ENCODE measurements at regions not wholly inside any gene's neighbourhood (a gene's known extent, or its start where the extent isn't known, plus 50 kb on each side); places are given as distances from the start of the nearest gene placed in this dataset.

GRCh38 chr15:47266566-47266965, 450.7 kb upstream of the SEMA6D start:
- no peak for TF ChIP-seq CTCF (IDR thresholded peaks at IDR 0.05; ENCODE audit: insufficient read depth, missing control alignments)
- no peak for FAIRE-seq
- DNase-seq (ENCODE audit: insufficient read length, low spot score) = no peak

GRCh38 chr15:47273864-47274263, 443.4 kb upstream of the SEMA6D start:
- TF ChIP-seq CTCF (IDR thresholded peaks at IDR 0.05; ENCODE audit: insufficient read depth, missing control alignments) = no peak
- no peak for DNase-seq (ENCODE audit: insufficient read length, low spot score)
- no peak for FAIRE-seq

- DNase-seq (ENCODE audit: insufficient read length, low spot score) (no peak), FAIRE-seq (no peak)
- TF ChIP-seq CTCF (IDR thresholded peaks at IDR 0.05; ENCODE audit: insufficient read depth, missing control alignments) = no peak
These were observed 434.1 kb upstream of the SEMA6D start for GRCh38 chr15:47283246-47283645.

GRCh38 chr15:47288794-47289193, 428.5 kb upstream of the SEMA6D start:
- DNase-seq (ENCODE audit: insufficient read length, low spot score) (no peak), FAIRE-seq (no peak)
- TF ChIP-seq CTCF (IDR thresholded peaks at IDR 0.05; ENCODE audit: insufficient read depth, missing control alignments) = no peak

GRCh38 chr15:47289656-47290055, 427.6 kb upstream of the SEMA6D start:
- FAIRE-seq (no peak), DNase-seq (ENCODE audit: insufficient read length, low spot score) (no peak)
- no peak for TF ChIP-seq CTCF (IDR thresholded peaks at IDR 0.05; ENCODE audit: insufficient read depth, missing control alignments)

GRCh38 chr15:47291767-47292166, 425.5 kb upstream of the SEMA6D start:
- no peak for TF ChIP-seq CTCF (IDR thresholded peaks at IDR 0.05; ENCODE audit: insufficient read depth, missing control alignments)
- no peak for DNase-seq (ENCODE audit: insufficient read length, low spot score)
- no peak for FAIRE-seq

- DNase-seq (ENCODE audit: insufficient read length, low spot score) = no peak
- TF ChIP-seq CTCF (IDR thresholded peaks at IDR 0.05; ENCODE audit: insufficient read depth, missing control alignments) = no peak
- no peak for FAIRE-seq
These were observed 424.6 kb upstream of the SEMA6D start for GRCh38 chr15:47292638-47293190.

Measured in D721Med (cell line).